NCI-H345 treated with DMSO at 0.1 percent for 48 hours (cell line): ENCODE measurements at regions not wholly inside any gene's neighbourhood (a gene's known extent, or its start where the extent isn't known, plus 50 kb on each side); places are given as distances from the start of the nearest gene placed in this dataset.

ENCODE experiments used
- DNase-seq: peaks from one replicate; lab custom pipeline; 2025; ENCODE audit not compliant: unreplicated experiment; lab: John Stamatoyannopoulos, UW

- no peak for DNase-seq
These were observed 202.7 kb downstream of the TFAP2C start for GRCh38 chr20:56831795-56832194.

- DNase-seq, result no peak
These were observed 204.3 kb downstream of the TFAP2C start for GRCh38 chr20:56833427-56833826.

- DNase-seq, result no peak
These were observed 206.9 kb downstream of the TFAP2C start for GRCh38 chr20:56835829-56836550.

GRCh38 chr20:56839222-56839621, 210.1 kb downstream of the TFAP2C start:
- no peak for DNase-seq

GRCh38 chr20:56839786-56840185, 210.7 kb downstream of the TFAP2C start:
- DNase-seq, result no peak

- DNase-seq, result no peak
These were observed 211.7 kb downstream of the TFAP2C start for GRCh38 chr20:56840716-56841261.

- DNase-seq, result no peak
These were observed 212.3 kb downstream of the TFAP2C start for GRCh38 chr20:56841346-56841908.

- DNase-seq, result no peak
These were observed 212.9 kb downstream of the TFAP2C start for GRCh38 chr20:56842056-56842455.

- no peak for DNase-seq
These were observed 214.3 kb downstream of the TFAP2C start for GRCh38 chr20:56843386-56843785.

- DNase-seq, result no peak
These were observed 214.7 kb downstream of the TFAP2C start for GRCh38 chr20:56843817-56844216.

- no peak for DNase-seq
These were observed 216.5 kb downstream of the TFAP2C start for GRCh38 chr20:56845546-56846086.

- DNase-seq, result no peak
These were observed 219.5 kb downstream of the TFAP2C start for GRCh38 chr20:56848561-56848960.

GRCh38 chr20:56851552-56851951, 222.4 kb downstream of the TFAP2C start:
- DNase-seq, result no peak

GRCh38 chr20:56855708-56856107, 226.6 kb downstream of the TFAP2C start:
- no peak for DNase-seq

- DNase-seq, result no peak
These were observed 228.8 kb downstream of the TFAP2C start for GRCh38 chr20:56857950-56858349.

- no peak for DNase-seq
These were observed 230.1 kb downstream of the TFAP2C start for GRCh38 chr20:56859039-56859800.

GRCh38 chr20:56859801-56860261, 230.7 kb downstream of the TFAP2C start:
- no peak for DNase-seq

GRCh38 chr20:56860413-56860812, 231.3 kb downstream of the TFAP2C start:
- no peak for DNase-seq

GRCh38 chr20:56861590-56861989, 232.5 kb downstream of the TFAP2C start:
- DNase-seq, result no peak

GRCh38 chr20:56865055-56865454, 235.9 kb downstream of the TFAP2C start:
- DNase-seq, result no peak

GRCh38 chr20:56867128-56867527, 238.0 kb downstream of the TFAP2C start:
- DNase-seq, result no peak
